HUES48 (cell line): ENCODE measurements at regions not wholly inside any gene's neighbourhood (a gene's known extent, or its start where the extent isn't known, plus 50 kb on each side); places are given as distances from the start of the nearest gene placed in this dataset.

Source experiments
- H3K27ac ChIP-seq: one replicate; pipeline ENCODE4 v1.7.0; 2013; ENCODE audit warnings: low read depth, low read length, inconsistent platforms
- H3K27me3 ChIP-seq: 2 replicates; pipeline ENCODE4 v1.6.1; 2013; ENCODE audit warnings: mild to moderate bottlenecking, low read length; ENCODE audit not compliant: control insufficient read depth, insufficient read depth
- H3K36me3 ChIP-seq: 2 replicates; pipeline ENCODE4 v1.6.1; 2013; ENCODE audit warnings: low read length; ENCODE audit not compliant: control insufficient read depth, insufficient read depth
- H3K4me1 ChIP-seq: 2 replicates; pipeline ENCODE4 v1.6.1; 2013; ENCODE audit warnings: mild to moderate bottlenecking, low read length; ENCODE audit not compliant: control insufficient read depth, insufficient read depth
- H3K4me3 ChIP-seq: 2 replicates; pipeline ENCODE4 v1.5.1; 2013; ENCODE audit warnings: mild to moderate bottlenecking, low read depth, low read length
- H3K9ac ChIP-seq: 2 replicates; pipeline ENCODE4 v1.6.1; 2013; ENCODE audit warnings: mild to moderate bottlenecking, low read depth, low read length, moderate library complexity
- H3K9me3 ChIP-seq: 2 replicates; pipeline ENCODE4 v1.6.1; 2013; ENCODE audit warnings: low read length; ENCODE audit not compliant: control insufficient read depth, insufficient read depth

GRCh38 chr3:21142949-21143348 is 608.1 kb downstream of the ZNF385D start:
- no peak overlapping the region for H3K27ac ChIP-seq
- no peak overlapping the region for H3K9ac ChIP-seq
- no peak overlapping the region for H3K4me3 ChIP-seq
- H3K4me1 ChIP-seq: peaks cover 16% of the 10 kb centered on the region; the same call in 1 of the 2 replicates
- no peaks in the 10 kb centered on the region for H3K9me3 ChIP-seq
- H3K36me3 ChIP-seq: no peaks in the 10 kb centered on the region
- H3K27me3 ChIP-seq: no peaks in the 10 kb centered on the region

- H3K9ac ChIP-seq: no peak overlapping the region
- H3K36me3 ChIP-seq: no peaks in the 10 kb centered on the region
- H3K4me3 ChIP-seq: no peak overlapping the region
- H3K27ac ChIP-seq: no peak overlapping the region
- H3K27me3 ChIP-seq: no peaks in the 10 kb centered on the region
- H3K4me1 ChIP-seq: peaks cover 16% of the 10 kb centered on the region; the same call in 1 of the 2 replicates
- H3K9me3 ChIP-seq: no peaks in the 10 kb centered on the region
These were observed 609.0 kb downstream of the ZNF385D start for GRCh38 chr3:21142031-21142430.

- Histone ChIP-seq H3K36me3 (no peaks in the 10 kb centered on the region), H3K9ac (no peak overlapping the region), H3K9me3 (no peaks in the 10 kb centered on the region), H3K4me3 (no peak overlapping the region), H3K27ac (no peak overlapping the region), H3K4me1 (peaks cover 16% of the 10 kb centered on the region; the same call in 1 of the 2 replicates), H3K27me3 (no peaks in the 10 kb centered on the region)
These were observed 610.2 kb downstream of the ZNF385D start for GRCh38 chr3:21140785-21141184.

- Histone ChIP-seq H3K36me3 (no peaks in the 10 kb centered on the region), H3K4me3 (no peak overlapping the region), H3K27me3 (no peaks in the 10 kb centered on the region), H3K4me1 (peaks cover 16% of the 10 kb centered on the region; the same call in 1 of the 2 replicates), H3K9ac (no peak overlapping the region), H3K9me3 (no peaks in the 10 kb centered on the region), H3K27ac (no peak overlapping the region)
These were observed 612.9 kb downstream of the ZNF385D start for GRCh38 chr3:21138085-21138484.

GRCh38 chr3:21132896-21133295 is 618.1 kb downstream of the ZNF385D start:
- H3K4me1 ChIP-seq: no peaks in the 10 kb centered on the region
- H3K9me3 ChIP-seq: no peaks in the 10 kb centered on the region
- H3K27me3 ChIP-seq: no peaks in the 10 kb centered on the region
- no peaks in the 10 kb centered on the region for H3K36me3 ChIP-seq
- no peak overlapping the region for H3K27ac ChIP-seq
- no peak overlapping the region for H3K4me3 ChIP-seq
- H3K9ac ChIP-seq: no peak overlapping the region

GRCh38 chr3:21120826-21121225 is 630.2 kb downstream of the ZNF385D start:
- Histone ChIP-seq H3K4me1 (no peaks in the 10 kb centered on the region), H3K4me3 (no peak overlapping the region), H3K27me3 (no peaks in the 10 kb centered on the region), H3K36me3 (no peaks in the 10 kb centered on the region), H3K27ac (no peak overlapping the region), H3K9ac (no peak overlapping the region), H3K9me3 (no peaks in the 10 kb centered on the region)

GRCh38 chr3:21117370-21117769 is 633.6 kb downstream of the ZNF385D start:
- no peaks in the 10 kb centered on the region for H3K36me3 ChIP-seq
- no peaks in the 10 kb centered on the region for H3K9me3 ChIP-seq
- H3K4me1 ChIP-seq: no peaks in the 10 kb centered on the region
- H3K4me3 ChIP-seq: no peak overlapping the region
- H3K27me3 ChIP-seq: no peaks in the 10 kb centered on the region
- H3K9ac ChIP-seq: no peak overlapping the region
- no peak overlapping the region for H3K27ac ChIP-seq

GRCh38 chr3:21109056-21109455 is 642.0 kb downstream of the ZNF385D start:
- H3K27ac ChIP-seq: no peak overlapping the region
- H3K4me3 ChIP-seq: no peak overlapping the region
- no peaks in the 10 kb centered on the region for H3K4me1 ChIP-seq

GRCh38 chr3:21105784-21106183 is 645.2 kb downstream of the ZNF385D start:
- no peaks in the 10 kb centered on the region; the same call in 1 of the 2 replicates for H3K9me3 ChIP-seq
- no peak overlapping the region for H3K27ac ChIP-seq

More at GRCh38 chr3:21109056-21109455, 642.0 kb downstream of the ZNF385D start:
- no peaks in the 10 kb centered on the region for H3K36me3 ChIP-seq
- H3K9ac ChIP-seq: no peak overlapping the region
- no peaks in the 10 kb centered on the region for H3K9me3 ChIP-seq
- H3K27me3 ChIP-seq: no peaks in the 10 kb centered on the region

GRCh38 chr3:21100656-21101359 is 650.2 kb downstream of the ZNF385D start:
- Histone ChIP-seq H3K36me3 (no peaks in the 10 kb centered on the region), H3K4me1 (no peaks in the 10 kb centered on the region), H3K4me3 (no peak overlapping the region), H3K27ac (no peak overlapping the region), H3K27me3 (no peaks in the 10 kb centered on the region), H3K9ac (no peak overlapping the region), H3K9me3 (no peaks in the 10 kb centered on the region; the same call in 1 of the 2 replicates)

More at GRCh38 chr3:21105784-21106183, 645.2 kb downstream of the ZNF385D start:
- Histone ChIP-seq H3K4me1 (no peaks in the 10 kb centered on the region), H3K9ac (no peak overlapping the region), H3K27me3 (no peaks in the 10 kb centered on the region), H3K4me3 (no peak overlapping the region), H3K36me3 (no peaks in the 10 kb centered on the region)

GRCh38 chr3:21094686-21095085 is 656.3 kb downstream of the ZNF385D start:
- Histone ChIP-seq H3K27ac (no peak overlapping the region), H3K36me3 (no peaks in the 10 kb centered on the region), H3K4me3 (no peak overlapping the region), H3K9ac (no peak overlapping the region), H3K27me3 (no peaks in the 10 kb centered on the region), H3K9me3 (no peaks in the 10 kb centered on the region), H3K4me1 (no peaks in the 10 kb centered on the region)
